CD4-positive, alpha-beta T cell treated with Interleukin-15 for 4 hours (primary cell): ENCODE measurements at regions not wholly inside any gene's neighbourhood (a gene's known extent, or its start where the extent isn't known, plus 50 kb on each side); places are given as distances from the start of the nearest gene placed in this dataset.
"Not testable (repeated sequence)": the region's sequence is repeated elsewhere in the genome, so short reads cannot be mapped to it uniquely, and the experiment has no call there.

ENCODE experiments used
- DNase-seq: peaks from one replicate; pipeline ENCODE4 v3.0.0-alpha.2; 2020; ENCODE audit warnings: low spot score

DNA sequence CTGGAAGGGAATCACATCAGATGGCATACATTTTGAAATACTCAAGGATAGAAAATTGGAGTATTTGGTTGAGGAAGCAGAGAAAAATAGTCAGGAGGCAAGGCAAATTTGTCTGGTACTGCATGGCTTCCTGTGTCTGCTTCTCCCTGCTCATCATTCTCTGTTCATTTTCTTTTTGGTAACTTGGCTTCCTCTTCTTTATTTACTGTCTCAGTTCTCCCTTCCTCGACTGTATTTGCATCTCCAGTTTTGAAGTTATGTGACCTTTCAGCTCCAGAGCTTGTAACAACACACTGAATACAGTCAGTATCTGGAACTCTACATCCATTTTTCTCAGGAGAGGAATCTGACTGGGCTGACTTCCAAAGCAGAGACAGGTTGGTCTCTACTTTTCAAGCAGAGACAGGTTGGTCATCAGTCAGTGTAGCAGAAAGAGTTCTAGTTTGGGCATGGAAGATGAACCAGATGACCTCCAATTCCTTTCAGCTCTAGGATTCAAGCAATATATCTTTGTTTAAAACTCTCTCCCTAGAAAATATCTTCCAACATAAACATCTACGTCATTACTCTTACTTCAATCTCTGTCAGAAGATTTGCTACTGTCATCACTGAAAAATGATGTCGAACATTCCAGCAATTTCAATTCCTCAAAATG is 571.2 kb downstream of the ADGRL2 start:
- no peak for DNase-seq

DNA sequence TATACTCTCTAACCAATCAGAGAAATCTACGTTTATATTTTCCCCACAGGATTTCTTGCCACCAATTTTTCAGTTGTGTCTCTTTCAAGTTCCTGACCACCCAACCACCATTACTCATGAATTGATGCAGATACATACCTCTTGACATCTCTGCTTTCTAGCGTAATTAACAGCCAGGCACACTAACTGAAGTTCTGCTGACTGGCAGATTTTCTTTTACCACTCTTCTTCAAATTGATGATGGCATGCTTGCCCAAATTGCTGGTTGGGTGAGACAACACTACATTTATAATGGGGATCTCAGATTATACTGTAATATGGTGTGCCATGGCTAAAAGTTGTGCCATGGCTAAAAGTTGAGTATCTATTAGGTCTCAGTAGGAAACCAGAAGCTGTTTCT is 566.7 kb downstream of the ADGRL2 start:
- DNase-seq: no peak

- no peak for DNase-seq
Observed at GRCh38 chr1:82366689-82367088, 566.0 kb downstream of the ADGRL2 start.

GRCh38 chr1:82359541-82359940 is 558.8 kb downstream of the ADGRL2 start:
- not testable (repeated sequence) for DNase-seq

- not testable (repeated sequence) for DNase-seq
Observed at GRCh38 chr1:82358706-82359105, 558.0 kb downstream of the ADGRL2 start.

- DNase-seq: not testable (repeated sequence)
Observed at GRCh38 chr1:82354546-82354945, 553.8 kb downstream of the ADGRL2 start.

DNA sequence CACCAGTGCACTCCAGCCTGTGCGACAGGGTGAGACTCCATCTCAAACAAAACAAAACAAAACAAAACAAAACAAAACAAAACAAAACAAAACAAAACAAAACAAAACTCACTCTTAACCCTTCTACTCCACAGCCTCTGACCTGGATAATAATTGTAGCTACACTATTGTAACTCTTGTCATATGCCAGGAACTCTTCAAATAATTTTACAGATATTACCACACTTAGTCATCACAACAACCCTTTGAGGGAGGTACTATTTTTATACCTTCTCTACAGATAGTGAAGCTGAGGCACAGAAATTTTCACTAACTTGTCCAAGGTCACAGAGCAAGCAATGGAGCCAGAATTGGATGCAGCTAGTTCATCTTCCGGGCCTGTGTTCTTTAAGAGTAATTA is 547.8 kb downstream of the ADGRL2 start:
- DNase-seq: no peak

GRCh38 chr1:82346141-82346540 is 545.4 kb downstream of the ADGRL2 start:
- DNase-seq: no peak

- no peak for DNase-seq
Observed at GRCh38 chr1:82343381-82343780, 542.6 kb downstream of the ADGRL2 start.

DNA sequence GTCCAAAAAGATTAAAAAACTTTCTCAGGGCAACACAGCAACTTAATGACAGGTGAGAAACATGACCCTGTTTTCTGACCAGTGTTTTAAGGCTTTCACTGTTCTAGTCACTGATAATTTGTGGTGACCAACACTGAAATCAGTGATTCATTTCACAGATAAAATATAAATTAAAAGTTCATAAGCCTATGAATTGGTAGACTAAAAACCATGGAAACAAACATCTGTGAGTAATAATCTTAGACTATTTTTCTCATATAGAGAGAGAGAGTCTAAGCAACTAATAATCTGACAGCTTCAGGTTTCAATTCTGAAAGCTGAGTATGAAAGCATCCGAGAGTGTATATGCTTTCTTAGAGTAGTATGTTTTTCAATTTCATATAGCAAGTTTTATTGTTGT is 536.9 kb downstream of the ADGRL2 start:
- DNase-seq: no peak

DNA sequence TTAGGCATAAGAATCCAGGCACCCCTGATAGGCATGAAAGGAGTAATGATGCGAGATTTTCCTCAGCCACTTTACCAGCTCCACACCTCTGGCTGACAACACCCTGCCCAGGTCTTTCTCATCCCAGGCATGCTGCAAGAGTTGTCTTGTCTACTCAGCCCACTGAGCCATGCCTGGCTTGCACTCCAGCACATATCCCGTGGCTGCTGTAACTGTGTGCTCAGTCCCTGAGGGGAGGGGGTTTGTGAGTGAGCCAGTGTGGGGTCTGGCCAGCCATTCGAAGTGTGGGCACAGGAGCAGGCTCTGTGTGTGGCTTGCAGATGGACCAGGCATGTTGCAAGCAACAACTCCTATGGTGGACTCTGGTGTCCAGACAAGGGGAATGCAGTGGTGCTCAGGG is 529.6 kb downstream of the ADGRL2 start:
- DNase-seq: no peak

- no peak for DNase-seq
Observed at GRCh38 chr1:82329226-82329625, 528.5 kb downstream of the ADGRL2 start.

- no peak for DNase-seq
Observed at GRCh38 chr1:82323144-82323841, 522.6 kb downstream of the ADGRL2 start.

GRCh38 chr1:82321794-82322193 is 521.1 kb downstream of the ADGRL2 start:
- no peak for DNase-seq

DNA sequence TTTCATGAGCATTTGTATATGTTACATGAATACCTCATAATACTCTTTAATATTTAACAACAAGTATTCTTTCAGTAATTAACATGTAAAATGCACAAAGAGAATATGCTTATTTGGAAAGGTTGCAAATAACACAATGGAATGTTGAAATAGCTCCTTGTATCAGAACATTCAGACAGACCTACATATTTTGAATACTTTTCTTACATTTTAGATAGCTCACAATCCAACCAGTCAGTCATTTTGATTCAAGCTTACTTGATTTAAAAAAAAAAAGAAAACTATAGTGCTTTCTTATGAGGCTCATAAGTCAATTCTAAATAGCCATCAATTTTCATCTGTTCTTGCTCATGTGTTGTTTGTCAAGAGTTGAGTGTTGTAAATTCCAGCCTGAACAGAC is 518.8 kb downstream of the ADGRL2 start:
- no peak for DNase-seq

DNA sequence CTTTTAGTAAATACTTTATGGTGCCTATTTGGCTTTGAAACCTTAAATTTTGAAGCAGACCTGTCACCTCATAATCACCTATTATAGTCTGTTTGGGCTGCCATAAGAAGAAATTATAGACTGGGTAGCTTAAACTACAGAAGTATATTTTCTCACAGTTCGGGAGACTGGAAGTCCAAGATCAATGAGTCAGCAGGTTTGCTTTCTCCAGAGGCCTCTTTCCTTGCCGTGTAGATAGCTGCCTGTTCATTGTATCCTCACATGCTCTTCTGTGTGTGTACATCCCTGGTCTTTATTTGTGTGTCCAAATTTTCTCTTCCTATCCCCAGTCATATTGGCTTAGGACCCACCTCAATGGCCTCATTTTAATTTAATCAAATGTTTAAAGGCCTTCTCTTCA is 518.2 kb downstream of the ADGRL2 start:
- no peak for DNase-seq

DNA sequence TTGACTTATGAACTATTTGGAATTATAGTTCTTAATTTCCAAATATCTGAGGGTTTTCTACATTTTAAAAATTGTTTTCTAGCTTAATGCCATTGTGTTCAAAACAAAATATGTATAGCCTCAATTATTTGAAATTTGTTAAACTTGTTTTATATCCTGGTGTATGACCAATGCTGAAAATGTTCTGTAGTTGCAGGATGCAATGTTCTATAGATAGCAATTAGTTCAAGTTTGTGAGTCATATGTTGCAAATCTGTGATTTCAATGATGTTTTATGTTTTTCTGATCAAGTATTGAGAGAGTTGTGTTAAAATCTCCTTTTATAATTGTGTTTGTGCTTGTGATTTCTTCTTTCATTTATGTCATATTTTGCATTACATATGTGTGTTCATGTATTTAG is 517.5 kb downstream of the ADGRL2 start:
- DNase-seq: no peak

DNA sequence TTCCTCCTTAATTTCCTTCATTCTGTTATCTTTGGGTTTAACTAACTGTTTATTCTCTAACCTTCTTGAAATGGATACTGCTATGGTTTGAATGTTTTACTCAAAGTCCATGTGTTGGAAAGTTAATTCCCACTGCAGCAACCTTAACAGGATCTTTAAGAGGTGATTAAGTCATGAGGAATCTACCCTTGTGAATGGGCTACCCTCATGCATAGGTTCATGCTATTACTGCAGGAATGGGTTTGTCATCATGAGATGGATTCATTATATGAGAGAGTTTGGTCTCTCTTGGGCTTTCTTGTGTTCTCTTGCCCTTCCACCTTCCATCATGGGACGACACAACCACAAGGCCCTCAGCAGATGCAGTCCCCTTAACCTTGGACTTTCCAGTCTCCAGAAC is 516.9 kb downstream of the ADGRL2 start:
- no peak for DNase-seq

GRCh38 chr1:82299656-82300055 is 498.9 kb downstream of the ADGRL2 start:
- no peak for DNase-seq

DNA sequence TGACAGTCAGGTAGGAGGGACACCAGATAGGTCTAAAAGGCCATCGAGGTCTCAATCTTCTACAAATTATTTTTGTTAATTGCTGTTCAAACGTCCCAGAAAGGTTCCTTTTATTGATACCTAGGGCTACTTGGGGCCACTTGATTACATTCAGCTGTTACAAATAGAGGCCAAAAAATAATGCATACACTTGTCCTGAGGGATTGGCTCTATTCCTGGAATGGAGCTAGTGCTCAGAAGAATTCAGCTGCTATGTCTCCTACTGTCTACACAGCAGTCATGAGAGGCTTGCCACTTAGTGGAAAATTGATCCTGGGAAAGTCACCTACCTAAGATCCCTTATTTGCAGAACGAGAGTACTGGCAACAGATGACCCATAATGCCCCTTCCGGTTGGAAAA is 498.3 kb downstream of the ADGRL2 start:
- DNase-seq: no peak

DNA sequence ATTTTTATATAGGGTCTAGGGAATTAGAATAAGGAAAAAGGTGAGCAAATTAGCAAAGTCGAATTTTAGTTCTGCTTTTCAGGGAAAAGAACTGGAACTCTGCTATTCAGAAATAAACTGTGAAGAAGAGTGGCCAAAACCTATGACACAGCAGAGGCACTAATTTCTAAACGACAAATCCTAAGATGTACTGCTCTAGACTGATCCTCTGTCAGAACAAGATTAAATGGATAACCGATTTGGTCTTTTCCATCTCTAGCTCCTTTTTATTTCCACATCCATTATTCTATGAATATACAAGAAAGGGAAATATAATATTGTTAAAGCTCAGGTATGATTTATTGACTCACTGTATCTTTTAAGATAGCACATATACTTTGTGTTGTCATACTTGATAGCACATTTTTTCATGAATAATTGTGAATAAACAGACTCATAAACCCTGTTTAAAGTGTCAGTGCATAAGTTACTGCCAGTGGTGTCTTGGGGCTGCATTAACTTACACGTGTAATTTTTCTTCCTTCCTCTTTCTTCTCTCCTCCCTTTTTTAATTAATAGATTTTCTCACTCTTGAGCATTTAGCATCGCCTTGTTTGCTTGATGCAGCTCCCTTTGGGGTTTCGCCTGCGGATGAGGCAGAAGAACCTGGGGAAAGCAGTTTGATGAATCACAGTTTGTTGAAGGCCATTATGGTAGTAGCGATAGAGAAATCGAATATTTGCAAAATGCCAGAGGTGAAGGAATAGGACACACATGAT is 496.6 kb downstream of the ADGRL2 start:
- no peak for DNase-seq

DNA sequence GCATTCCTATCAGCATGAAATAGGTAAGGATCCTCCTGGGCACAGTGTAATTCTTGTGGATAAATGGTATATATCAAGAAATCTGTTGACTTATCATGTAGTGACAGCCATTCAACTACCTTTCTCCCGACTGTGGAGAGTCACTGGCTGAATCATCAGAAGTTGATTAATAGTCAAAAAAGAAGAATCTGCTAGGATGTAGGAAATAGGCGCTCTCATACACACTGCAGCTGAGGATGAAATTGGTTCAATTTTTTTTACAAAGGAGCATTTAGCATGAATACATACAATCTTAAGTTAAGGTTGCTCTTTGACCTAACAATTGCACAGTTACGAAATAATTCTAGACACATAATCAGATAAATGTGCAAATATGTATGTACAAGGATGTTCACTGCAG is 486.8 kb downstream of the ADGRL2 start:
- DNase-seq: no peak

- DNase-seq: no peak
Observed at GRCh38 chr1:82284213-82284612, 483.5 kb downstream of the ADGRL2 start.
